ENCODE measurements at regions not wholly inside any gene's neighbourhood (a gene's known extent, or its start where the extent isn't known, plus 50 kb on each side); places are given as distances from the start of the nearest gene placed in this dataset.

GRCh38 chr18:40690062-40690461 lies 1265.0 kb upstream of the PIK3C3 start:
- TF ChIP-seq, protein P1, sequence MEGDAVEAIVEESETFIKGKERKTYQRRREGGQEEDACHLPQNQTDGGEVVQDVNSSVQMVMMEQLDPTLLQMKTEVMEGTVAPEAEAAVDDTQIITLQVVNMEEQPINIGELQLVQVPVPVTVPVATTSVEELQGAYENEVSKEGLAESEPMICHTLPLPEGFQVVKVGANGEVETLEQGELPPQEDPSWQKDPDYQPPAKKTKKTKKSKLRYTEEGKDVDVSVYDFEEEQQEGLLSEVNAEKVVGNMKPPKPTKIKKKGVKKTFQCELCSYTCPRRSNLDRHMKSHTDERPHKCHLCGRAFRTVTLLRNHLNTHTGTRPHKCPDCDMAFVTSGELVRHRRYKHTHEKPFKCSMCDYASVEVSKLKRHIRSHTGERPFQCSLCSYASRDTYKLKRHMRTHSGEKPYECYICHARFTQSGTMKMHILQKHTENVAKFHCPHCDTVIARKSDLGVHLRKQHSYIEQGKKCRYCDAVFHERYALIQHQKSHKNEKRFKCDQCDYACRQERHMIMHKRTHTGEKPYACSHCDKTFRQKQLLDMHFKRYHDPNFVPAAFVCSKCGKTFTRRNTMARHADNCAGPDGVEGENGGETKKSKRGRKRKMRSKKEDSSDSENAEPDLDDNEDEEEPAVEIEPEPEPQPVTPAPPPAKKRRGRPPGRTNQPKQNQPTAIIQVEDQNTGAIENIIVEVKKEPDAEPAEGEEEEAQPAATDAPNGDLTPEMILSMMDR (IDR thresholded peaks at IDR 0.05; ENCODE audit: extremely low read depth in 1 of 2, insufficient read depth in 1 of 2, low read depth in 1 of 2, low read length in 2 of 2) = no peak
- TF ChIP-seq POLR2A (IDR thresholded peaks at IDR 0.05; ENCODE audit: low read depth, low read length) = no peak
- TF ChIP-seq POLR2AphosphoS5 (IDR thresholded peaks at IDR 0.05; ENCODE audit: insufficient read depth, low read depth, low read length) = no peak
- no peak for TF ChIP-seq EZH2 (IDR thresholded peaks at IDR 0.05; ENCODE audit: borderline replicate concordance, low read depth, low read length, severe bottlenecking)

Measured in endothelial cell of umbilical vein (primary cell).